ENCODE measurements at regions not wholly inside any gene's neighbourhood (a gene's known extent, or its start where the extent isn't known, plus 50 kb on each side); places are given as distances from the start of the nearest gene placed in this dataset.

DNA sequence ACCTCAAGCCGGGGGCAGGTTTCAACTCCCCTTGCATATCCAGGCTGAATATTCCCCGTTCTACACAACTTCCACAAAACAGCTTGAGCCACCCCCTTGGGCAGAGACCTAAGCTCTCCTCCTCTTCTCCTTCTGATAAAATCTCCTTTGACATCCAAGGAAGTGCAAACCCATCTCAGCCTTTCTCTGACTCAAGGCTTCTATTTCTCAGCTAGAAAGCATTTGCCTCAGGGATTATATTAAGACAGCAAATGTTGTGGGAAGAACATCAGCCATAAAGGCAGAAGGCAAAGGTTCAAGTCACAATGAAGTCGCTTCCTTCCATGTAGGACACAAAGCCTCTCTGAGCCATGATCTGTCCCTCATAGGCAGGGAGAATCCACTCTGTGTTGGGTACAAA is 386.6 kb upstream of the ARID1B start:
- TF ChIP-seq, protein P1, sequence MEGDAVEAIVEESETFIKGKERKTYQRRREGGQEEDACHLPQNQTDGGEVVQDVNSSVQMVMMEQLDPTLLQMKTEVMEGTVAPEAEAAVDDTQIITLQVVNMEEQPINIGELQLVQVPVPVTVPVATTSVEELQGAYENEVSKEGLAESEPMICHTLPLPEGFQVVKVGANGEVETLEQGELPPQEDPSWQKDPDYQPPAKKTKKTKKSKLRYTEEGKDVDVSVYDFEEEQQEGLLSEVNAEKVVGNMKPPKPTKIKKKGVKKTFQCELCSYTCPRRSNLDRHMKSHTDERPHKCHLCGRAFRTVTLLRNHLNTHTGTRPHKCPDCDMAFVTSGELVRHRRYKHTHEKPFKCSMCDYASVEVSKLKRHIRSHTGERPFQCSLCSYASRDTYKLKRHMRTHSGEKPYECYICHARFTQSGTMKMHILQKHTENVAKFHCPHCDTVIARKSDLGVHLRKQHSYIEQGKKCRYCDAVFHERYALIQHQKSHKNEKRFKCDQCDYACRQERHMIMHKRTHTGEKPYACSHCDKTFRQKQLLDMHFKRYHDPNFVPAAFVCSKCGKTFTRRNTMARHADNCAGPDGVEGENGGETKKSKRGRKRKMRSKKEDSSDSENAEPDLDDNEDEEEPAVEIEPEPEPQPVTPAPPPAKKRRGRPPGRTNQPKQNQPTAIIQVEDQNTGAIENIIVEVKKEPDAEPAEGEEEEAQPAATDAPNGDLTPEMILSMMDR (IDR thresholded peaks at IDR 0.05) = no peak
- no peak for TF ChIP-seq EZH2 (IDR thresholded peaks at IDR 0.05)
- TF ChIP-seq EZH2phosphoT487 (IDR thresholded peaks at IDR 0.05) = no peak

Measured in neural progenitor cell (in vitro differentiated cells).